GM12878 (cell line): ENCODE measurements at regions not wholly inside any gene's neighbourhood (a gene's known extent, or its start where the extent isn't known, plus 50 kb on each side); places are given as distances from the start of the nearest gene placed in this dataset.

Source experiments
- ATAC-seq: fragments of 200-7000 bp; cut with Tn5 transposase; 3 replicates; pipeline ENCODE4 v1.9.1; 2020; ENCODE audit warnings: mild to moderate bottlenecking, moderate library complexity
- BruUV-seq: library from RNA; stranded (reverse); fragments of 400-500 nt; replicated peaks from 2 replicates; lab custom pipeline; 2021; lab: Mats Ljungman, UMichigan
- CTCF ChIA-PET: fragments of 300-600 bp; sonication (Branson Sonifier 250); formaldehyde crosslinking; extraction: SDS; loops from one replicate; lab custom pipeline; 2021; ENCODE audit warnings: inconsistent platforms; lab: Yijun Ruan, JAX
- POLR2A ChIA-PET: fragments of 350-600 bp; formaldehyde crosslinking; extraction: SDS; loops from one replicate; lab custom pipeline; 2021; ENCODE audit warnings: inconsistent platforms; lab: Charles Lee
- RAD21 ChIA-PET: fragments of 300-600 bp; sonication (Branson Sonifier 250); formaldehyde crosslinking; loops from one replicate; lab custom pipeline; 2023; ENCODE audit warnings: antibody characterized with exemption; ENCODE audit not compliant: unreplicated experiment; lab: Charles Lee
- SMC1A ChIA-PET: fragments of 300-600 bp; sonication (Branson Sonifier 250); formaldehyde crosslinking; loops from one replicate; lab custom pipeline; 2023; ENCODE audit not compliant: unreplicated experiment, uncharacterized antibody; lab: Charles Lee
- DNase-seq: peaks from one replicate; pipeline ENCODE4 v3.0.0-alpha.2; 2011; ENCODE audit warnings: low read depth, low spot score
- FAIRE-seq: peaks from 3 replicates; lab custom pipeline; 2011; peaks lifted over from hg19 to GRCh38; lab: Jason Lieb, UNC
- H2AFZ ChIP-seq: 2 replicates; pipeline ENCODE4 v1.6.0; 2011; ENCODE audit warnings: low read depth, low read length, control low read depth; ENCODE audit not compliant: control insufficient read depth
- H3K27ac ChIP-seq: 2 replicates; pipeline ENCODE4 v1.5.1; 2011; ENCODE audit warnings: control low read depth; ENCODE audit not compliant: control insufficient read depth, insufficient read depth
- H3K27me3 ChIP-seq, 2 experiments: replicated peaks in 1 of 2; 2 replicates each; pipeline versions ENCODE4 v1.6.0 to v1.6.1; 2011; ENCODE audit warnings: low read length in 1 of 2; ENCODE audit not compliant: control insufficient read depth in 2 of 2, insufficient read depth in 2 of 2
- H3K36me3 ChIP-seq, 2 experiments: 2 replicates each; pipeline ENCODE4 v1.5.1; 2011; ENCODE audit warnings: low read length in 1 of 2; ENCODE audit not compliant: control insufficient read depth in 2 of 2, insufficient read depth in 2 of 2
- H3K4me1 ChIP-seq: 2 replicates; pipeline ENCODE4 v1.6.1; 2011; ENCODE audit warnings: mild to moderate bottlenecking, low read length, moderate library complexity, mixed read lengths; ENCODE audit not compliant: control insufficient read depth, insufficient read depth
- H3K4me2 ChIP-seq: 2 replicates; pipeline ENCODE4 v1.6.0; 2011; ENCODE audit warnings: control low read depth; ENCODE audit not compliant: control insufficient read depth, insufficient read depth
- H3K4me3 ChIP-seq: fragments of 200-600 bp; sonication (generic); 2 replicates; pipeline ENCODE4 v1.5.1; 2016
- H3K79me2 ChIP-seq: 2 replicates; pipeline ENCODE4 v1.6.0; 2011; ENCODE audit warnings: low read length; ENCODE audit not compliant: control insufficient read depth, insufficient read depth
- H3K9ac ChIP-seq: 2 replicates; pipeline ENCODE4 v1.8.0; 2011; ENCODE audit warnings: low read length, control low read depth, mixed read lengths; ENCODE audit not compliant: control insufficient read depth, insufficient read depth
- H3K9me3 ChIP-seq: replicated peaks from 3 replicates; pipeline ENCODE4 v1.5.1; 2011; ENCODE audit warnings: mild to moderate bottlenecking, low read length; ENCODE audit not compliant: control insufficient read depth, insufficient read depth
- H4K20me1 ChIP-seq: 2 replicates; pipeline ENCODE4 v1.6.0; 2011; ENCODE audit not compliant: control insufficient read depth, insufficient read depth
- ATF3 ChIP-seq: IDR thresholded peaks from 2 replicates; pipeline ENCODE4 v1.6.1; 2011; ENCODE audit warnings: low read depth, mild to moderate bottlenecking, low read length, moderate library complexity, borderline replicate concordance; ENCODE audit errors: extremely low read depth
- BACH1 ChIP-seq: fragments of 450-650 bp; IDR thresholded peaks from 2 replicates; pipeline ENCODE4 v1.6.1; 2017; ENCODE audit warnings: mild to moderate bottlenecking, borderline replicate concordance
- CHD2 ChIP-seq: IDR thresholded peaks from 2 replicates; pipeline ENCODE4 v1.6.1; 2011; ENCODE audit warnings: low read depth, low read length, improper control_type of control experiment, borderline replicate concordance
- CREM ChIP-seq: IDR thresholded peaks from 2 replicates; pipeline ENCODE4 v1.6.1; 2014; ENCODE audit warnings: antibody characterized with exemption, low read depth
- KAT2A ChIP-seq: conservative IDR thresholded peaks from 2 replicates; pipeline ENCODE4 v1.6.1; 2011; ENCODE audit warnings: low read depth, low read length; ENCODE audit not compliant: control insufficient read depth
- MTA2 ChIP-seq: fragments of 450-650 bp; IDR thresholded peaks from 2 replicates; pipeline ENCODE4 v1.6.1; 2016; ENCODE audit warnings: low read depth, mild to moderate bottlenecking, moderate library complexity
- MXI1 ChIP-seq: fragments of 150-350 bp; IDR thresholded peaks from 2 replicates; pipeline ENCODE4 v1.6.1; 2011; ENCODE audit warnings: low read depth, mild to moderate bottlenecking, inconsistent platforms, low read length, improper control_type of control experiment
- NFYA ChIP-seq: IDR thresholded peaks from 2 replicates; pipeline ENCODE4 v1.6.1; 2011; ENCODE audit warnings: low read depth, mild to moderate bottlenecking, low read length, improper control_type of control experiment, borderline replicate concordance
- RAD51 ChIP-seq: fragments of 450-650 bp; IDR thresholded peaks from 2 replicates; pipeline ENCODE4 v1.6.1; 2016; ENCODE audit warnings: moderate library complexity, mild to moderate bottlenecking, inconsistent platforms
- RBBP5 ChIP-seq: fragments of 200-600 bp; sonication (generic); conservative IDR thresholded peaks from 2 replicates; pipeline ENCODE4 v1.6.1; 2016
- SUZ12 ChIP-seq: fragments of 200-600 bp; sonication (generic); IDR thresholded peaks from one replicate; pipeline ENCODE4 v1.6.1; 2018; ENCODE audit warnings: antibody characterized with exemption, mild to moderate bottlenecking; ENCODE audit not compliant: unreplicated experiment
- ZNF24 ChIP-seq: fragments of 450-650 bp; IDR thresholded peaks from 2 replicates; pipeline ENCODE4 v1.6.1; 2017; ENCODE audit warnings: antibody characterized with exemption, mild to moderate bottlenecking
- ZNF274 ChIP-seq: IDR thresholded peaks from one replicate; pipeline ENCODE4 v1.8.0; 2011; ENCODE audit not compliant: insufficient read length, insufficient read depth
- WGBS: methylation state at CpG from one replicate; pipeline ENCODE4 v1.1.6; 2016; ENCODE audit warnings: low lambda C conversion rate; ENCODE audit not compliant: insufficient replicate concordance, insufficient coverage; ENCODE audit errors: missing lambda C conversion rate; 5-methylcytosine and 5-hydroxymethylcytosine counted together
- in situ Hi-C: fragments of 300-500 bp; cut with MboI; formaldehyde crosslinking; loops from 9 replicates; pipeline ENCODE4 v1.14.3; 2018; ENCODE audit warnings: mixed read lengths
- intact Hi-C: fragments of 100-400 bp; cut with micrococcal nuclease; formaldehyde crosslinking; loops from one replicate; pipeline ENCODE4 v1.14.2; 2022; ENCODE audit not compliant: unreplicated experiment
- TF ChIP-seq, protein P1 (sequence below): fragments of 450-650 bp; IDR thresholded peaks from 2 replicates; pipeline ENCODE4 v1.6.1; 2017; ENCODE audit warnings: mild to moderate bottlenecking, moderate library complexity

GRCh38 chr7:27435461-27435860 is 192.9 kb downstream of the EVX1 start:
- no peak overlapping the region for H3K4me3 ChIP-seq
- no peaks in the 10 kb centered on the region for H3K27me3 ChIP-seq
- ChIA-PET CTCF (interaction anchor here (0.6 kb wide), 1 partner anchor 45 kb away, joined by 3 read pairs; no protein-coding TSS in a partner anchor), RAD21 (no interaction called here), SMC1A (no interaction called here), POLR2A (no interaction called here)
- no peaks in the 10 kb centered on the region for H3K4me1 ChIP-seq
- no peaks in the 10 kb centered on the region for H3K36me3 ChIP-seq
- 20% methylated on average over 3 of the region's 3 CpGs for WGBS
- H3K27ac ChIP-seq, result no peak overlapping the region
- H3K9ac ChIP-seq, result no peak overlapping the region
- BruUV-seq, result no TSS peak
- no peaks in the 10 kb centered on the region for H4K20me1 ChIP-seq
- no peaks in the 10 kb centered on the region for H3K79me2 ChIP-seq
- DNase-seq (no peak), ATAC-seq (no peak), FAIRE-seq (no peak)
- intact Hi-C loops, result no loop called here
- TF ChIP-seq MXI1, result no peak
- no peak for TF ChIP-seq SUZ12
- in situ Hi-C loops, result no loop called here
- H3K9me3 ChIP-seq, result no peaks in the 10 kb centered on the region
- no peak overlapping the region for H3K4me2 ChIP-seq
- no peak overlapping the region for H2AFZ ChIP-seq

- FAIRE-seq, result no peak
- CTCF ChIA-PET, result interaction anchor here (0.6 kb wide), 1 partner anchor 49 kb away, joined by 3 read pairs; no protein-coding TSS in a partner anchor
- POLR2A ChIA-PET, result no interaction called here
- Histone ChIP-seq H3K79me2 (no peaks in the 10 kb centered on the region), H3K4me1 (no peaks in the 10 kb centered on the region), H3K9ac (no peak overlapping the region), H2AFZ (no peak overlapping the region), H3K36me3 (no peaks in the 10 kb centered on the region), H3K27me3 (no peaks in the 10 kb centered on the region), H3K9me3 (no peaks in the 10 kb centered on the region), H3K27ac (no peak overlapping the region), H3K4me3 (no peak overlapping the region), H3K4me2 (no peak overlapping the region), H4K20me1 (no peaks in the 10 kb centered on the region)
- no peak for ATAC-seq
- no TSS peak for BruUV-seq
- DNase-seq, result no peak
- RAD21 ChIA-PET, result no interaction called here
- in situ Hi-C loops, result no loop called here
- 15% methylated on average over 6 of the region's 6 CpGs for WGBS
- SMC1A ChIA-PET, result interaction anchor here (1.3 kb wide), 1 partner anchor 11 kb away, joined by 4 read pairs; no protein-coding TSS in a partner anchor
- intact Hi-C loops, result no loop called here
- TF ChIP-seq RAD51, result no peak
- TF ChIP-seq ATF3, result no peak
- TF ChIP-seq CHD2, result no peak
- no peak for TF ChIP-seq MTA2
- TF ChIP-seq BACH1, result no peak
- no peak for TF ChIP-seq RBBP5
- no peak for TF ChIP-seq CREM
- no peak for TF ChIP-seq ZNF274
- TF ChIP-seq NFYA, result no peak
- no peak for TF ChIP-seq KAT2A
- no peak for TF ChIP-seq MXI1
- TF ChIP-seq ZNF24, result no peak
- TF ChIP-seq, protein P1, sequence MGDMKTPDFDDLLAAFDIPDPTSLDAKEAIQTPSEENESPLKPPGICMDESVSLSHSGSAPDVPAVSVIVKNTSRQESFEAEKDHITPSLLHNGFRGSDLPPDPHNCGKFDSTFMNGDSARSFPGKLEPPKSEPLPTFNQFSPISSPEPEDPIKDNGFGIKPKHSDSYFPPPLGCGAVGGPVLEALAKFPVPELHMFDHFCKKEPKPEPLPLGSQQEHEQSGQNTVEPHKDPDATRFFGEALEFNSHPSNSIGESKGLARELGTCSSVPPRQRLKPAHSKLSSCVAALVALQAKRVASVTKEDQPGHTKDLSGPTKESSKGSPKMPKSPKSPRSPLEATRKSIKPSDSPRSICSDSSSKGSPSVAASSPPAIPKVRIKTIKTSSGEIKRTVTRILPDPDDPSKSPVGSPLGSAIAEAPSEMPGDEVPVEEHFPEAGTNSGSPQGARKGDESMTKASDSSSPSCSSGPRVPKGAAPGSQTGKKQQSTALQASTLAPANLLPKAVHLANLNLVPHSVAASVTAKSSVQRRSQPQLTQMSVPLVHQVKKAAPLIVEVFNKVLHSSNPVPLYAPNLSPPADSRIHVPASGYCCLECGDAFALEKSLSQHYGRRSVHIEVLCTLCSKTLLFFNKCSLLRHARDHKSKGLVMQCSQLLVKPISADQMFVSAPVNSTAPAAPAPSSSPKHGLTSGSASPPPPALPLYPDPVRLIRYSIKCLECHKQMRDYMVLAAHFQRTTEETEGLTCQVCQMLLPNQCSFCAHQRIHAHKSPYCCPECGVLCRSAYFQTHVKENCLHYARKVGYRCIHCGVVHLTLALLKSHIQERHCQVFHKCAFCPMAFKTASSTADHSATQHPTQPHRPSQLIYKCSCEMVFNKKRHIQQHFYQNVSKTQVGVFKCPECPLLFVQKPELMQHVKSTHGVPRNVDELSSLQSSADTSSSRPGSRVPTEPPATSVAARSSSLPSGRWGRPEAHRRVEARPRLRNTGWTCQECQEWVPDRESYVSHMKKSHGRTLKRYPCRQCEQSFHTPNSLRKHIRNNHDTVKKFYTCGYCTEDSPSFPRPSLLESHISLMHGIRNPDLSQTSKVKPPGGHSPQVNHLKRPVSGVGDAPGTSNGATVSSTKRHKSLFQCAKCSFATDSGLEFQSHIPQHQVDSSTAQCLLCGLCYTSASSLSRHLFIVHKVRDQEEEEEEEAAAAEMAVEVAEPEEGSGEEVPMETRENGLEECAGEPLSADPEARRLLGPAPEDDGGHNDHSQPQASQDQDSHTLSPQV, result no peak
Measured at GRCh38 chr7:27438881-27439589, 196.4 kb downstream of the EVX1 start.
